ENCODE measurements at regions not wholly inside any gene's neighbourhood (a gene's known extent, or its start where the extent isn't known, plus 50 kb on each side); places are given as distances from the start of the nearest gene placed in this dataset.

DNA sequence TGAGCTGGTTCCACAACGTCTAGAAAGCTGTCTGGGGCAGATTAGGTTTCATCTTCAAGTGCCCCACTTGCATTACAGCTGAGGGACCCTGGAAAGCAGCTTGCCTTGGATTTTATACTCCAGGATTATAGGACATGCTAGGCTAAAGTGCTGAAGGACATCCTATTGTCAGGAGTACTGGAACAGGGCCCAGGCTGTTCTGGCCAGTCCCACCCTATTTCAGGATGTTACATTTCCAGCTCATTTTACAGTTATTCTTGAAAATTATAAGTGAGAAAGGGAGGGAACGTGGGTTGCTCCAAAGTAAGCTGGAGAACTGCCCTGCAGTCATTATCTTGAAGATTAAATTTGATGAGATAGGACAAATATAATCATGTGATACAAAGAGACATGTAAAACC is 71.0 kb upstream of the UGT8 start:
- TF ChIP-seq POLR2A (IDR thresholded peaks at IDR 0.05; ENCODE audit: low read depth, low read length) (no peak), TAF1 (IDR thresholded peaks at IDR 0.05; ENCODE audit: borderline replicate concordance, low read depth, low read length) (no peak), POLR2AphosphoS5 (IDR thresholded peaks at IDR 0.05; ENCODE audit: low read depth, low read length) (no peak)
